NCI-H2227 (cell line): ENCODE measurements at regions not wholly inside any gene's neighbourhood (a gene's known extent, or its start where the extent isn't known, plus 50 kb on each side); places are given as distances from the start of the nearest gene placed in this dataset.
"Not testable (repeated sequence)": the region's sequence is repeated elsewhere in the genome, so short reads cannot be mapped to it uniquely, and the experiment has no call there.

ENCODE experiments used
- DNase-seq: peaks from one replicate; lab custom pipeline; 2025; ENCODE audit not compliant: unreplicated experiment; lab: John Stamatoyannopoulos, UW

- DNase-seq: no peak
Measured at GRCh38 chr3:176651622-176652021, 545.7 kb downstream of the TBL1XR1 start.

GRCh38 chr3:176650478-176650877, 546.8 kb downstream of the TBL1XR1 start:
- no peak for DNase-seq

GRCh38 chr3:176647987-176648386, 549.3 kb downstream of the TBL1XR1 start:
- DNase-seq: no peak

- no peak for DNase-seq
Measured at GRCh38 chr3:176633511-176633910, 563.8 kb downstream of the TBL1XR1 start.

- DNase-seq: peak; percentile 3
Measured at GRCh38 chr3:176632925-176633324, 564.4 kb downstream of the TBL1XR1 start.

GRCh38 chr3:176631165-176631564, 566.1 kb downstream of the TBL1XR1 start:
- no peak for DNase-seq

- peak; percentile 35 for DNase-seq
Measured at GRCh38 chr3:176628101-176628639, 569.1 kb downstream of the TBL1XR1 start.

GRCh38 chr3:176623468-176624150, 573.7 kb downstream of the TBL1XR1 start:
- no peak for DNase-seq

GRCh38 chr3:176619833-176620232, 577.4 kb downstream of the TBL1XR1 start:
- no peak for DNase-seq

GRCh38 chr3:176615826-176616225, 581.5 kb downstream of the TBL1XR1 start:
- DNase-seq: no peak

GRCh38 chr3:176611703-176612102, 585.6 kb downstream of the TBL1XR1 start:
- no peak for DNase-seq

- no peak for DNase-seq
Measured at GRCh38 chr3:176609361-176609760, 587.9 kb downstream of the TBL1XR1 start.

GRCh38 chr3:176605553-176605952, 591.7 kb downstream of the TBL1XR1 start:
- DNase-seq: not testable (repeated sequence)

GRCh38 chr3:176595307-176595706, 602.0 kb downstream of the TBL1XR1 start:
- no peak for DNase-seq

GRCh38 chr3:176590722-176591121, 606.6 kb downstream of the TBL1XR1 start:
- no peak for DNase-seq

GRCh38 chr3:176587089-176587488, 610.2 kb downstream of the TBL1XR1 start:
- no peak for DNase-seq

- DNase-seq: no peak
Measured at GRCh38 chr3:176584413-176585176, 612.7 kb downstream of the TBL1XR1 start.

- DNase-seq: no peak
Measured at GRCh38 chr3:176583956-176584355, 613.3 kb downstream of the TBL1XR1 start.

- DNase-seq: no peak
Measured at GRCh38 chr3:176581589-176581988, 615.7 kb downstream of the TBL1XR1 start.

- DNase-seq: no peak
Measured at GRCh38 chr3:176579711-176580185, 617.5 kb downstream of the TBL1XR1 start.

- DNase-seq: no peak
Measured at GRCh38 chr3:176578316-176578715, 619.0 kb downstream of the TBL1XR1 start.

- no peak for DNase-seq
Measured at GRCh38 chr3:176577447-176577846, 619.8 kb downstream of the TBL1XR1 start.
